WI38 (cell line): ENCODE measurements at regions not wholly inside any gene's neighbourhood (a gene's known extent, or its start where the extent isn't known, plus 50 kb on each side); places are given as distances from the start of the nearest gene placed in this dataset.

Experiments used
- H3K4me3 ChIP-seq: 2 replicates; pipeline ENCODE4 v1.5.1; 2011; ENCODE audit warnings: low read depth, mild to moderate bottlenecking, control low read depth, low read length
- TF ChIP-seq, protein P1 (sequence below): IDR thresholded peaks from 2 replicates; pipeline ENCODE4 v1.5.1; 2012; ENCODE audit warnings: low read depth, mild to moderate bottlenecking, control low read depth, low read length

DNA sequence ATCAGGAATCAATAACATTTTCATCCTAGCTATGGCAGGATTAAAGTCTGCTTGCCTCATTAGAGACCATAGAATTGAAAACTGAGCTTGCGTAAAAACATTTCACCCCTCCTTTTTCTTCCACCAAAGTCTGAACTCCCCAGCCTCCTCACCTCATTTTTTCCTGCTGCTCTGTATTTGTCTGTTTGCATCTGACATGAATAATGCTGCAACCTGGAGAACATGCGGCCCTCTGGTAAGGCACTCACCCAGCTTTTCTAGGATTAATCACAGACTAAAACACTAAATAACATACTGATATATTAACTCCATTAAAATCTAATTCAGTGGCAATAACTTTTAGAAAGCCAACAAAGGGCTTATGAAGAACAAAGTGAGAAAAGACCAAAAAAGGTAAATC, 677.7 kb upstream of the NRSN1 start:
- TF ChIP-seq, protein P1, sequence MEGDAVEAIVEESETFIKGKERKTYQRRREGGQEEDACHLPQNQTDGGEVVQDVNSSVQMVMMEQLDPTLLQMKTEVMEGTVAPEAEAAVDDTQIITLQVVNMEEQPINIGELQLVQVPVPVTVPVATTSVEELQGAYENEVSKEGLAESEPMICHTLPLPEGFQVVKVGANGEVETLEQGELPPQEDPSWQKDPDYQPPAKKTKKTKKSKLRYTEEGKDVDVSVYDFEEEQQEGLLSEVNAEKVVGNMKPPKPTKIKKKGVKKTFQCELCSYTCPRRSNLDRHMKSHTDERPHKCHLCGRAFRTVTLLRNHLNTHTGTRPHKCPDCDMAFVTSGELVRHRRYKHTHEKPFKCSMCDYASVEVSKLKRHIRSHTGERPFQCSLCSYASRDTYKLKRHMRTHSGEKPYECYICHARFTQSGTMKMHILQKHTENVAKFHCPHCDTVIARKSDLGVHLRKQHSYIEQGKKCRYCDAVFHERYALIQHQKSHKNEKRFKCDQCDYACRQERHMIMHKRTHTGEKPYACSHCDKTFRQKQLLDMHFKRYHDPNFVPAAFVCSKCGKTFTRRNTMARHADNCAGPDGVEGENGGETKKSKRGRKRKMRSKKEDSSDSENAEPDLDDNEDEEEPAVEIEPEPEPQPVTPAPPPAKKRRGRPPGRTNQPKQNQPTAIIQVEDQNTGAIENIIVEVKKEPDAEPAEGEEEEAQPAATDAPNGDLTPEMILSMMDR, result no peak
- H3K4me3 ChIP-seq, result no peak overlapping the region

DNA sequence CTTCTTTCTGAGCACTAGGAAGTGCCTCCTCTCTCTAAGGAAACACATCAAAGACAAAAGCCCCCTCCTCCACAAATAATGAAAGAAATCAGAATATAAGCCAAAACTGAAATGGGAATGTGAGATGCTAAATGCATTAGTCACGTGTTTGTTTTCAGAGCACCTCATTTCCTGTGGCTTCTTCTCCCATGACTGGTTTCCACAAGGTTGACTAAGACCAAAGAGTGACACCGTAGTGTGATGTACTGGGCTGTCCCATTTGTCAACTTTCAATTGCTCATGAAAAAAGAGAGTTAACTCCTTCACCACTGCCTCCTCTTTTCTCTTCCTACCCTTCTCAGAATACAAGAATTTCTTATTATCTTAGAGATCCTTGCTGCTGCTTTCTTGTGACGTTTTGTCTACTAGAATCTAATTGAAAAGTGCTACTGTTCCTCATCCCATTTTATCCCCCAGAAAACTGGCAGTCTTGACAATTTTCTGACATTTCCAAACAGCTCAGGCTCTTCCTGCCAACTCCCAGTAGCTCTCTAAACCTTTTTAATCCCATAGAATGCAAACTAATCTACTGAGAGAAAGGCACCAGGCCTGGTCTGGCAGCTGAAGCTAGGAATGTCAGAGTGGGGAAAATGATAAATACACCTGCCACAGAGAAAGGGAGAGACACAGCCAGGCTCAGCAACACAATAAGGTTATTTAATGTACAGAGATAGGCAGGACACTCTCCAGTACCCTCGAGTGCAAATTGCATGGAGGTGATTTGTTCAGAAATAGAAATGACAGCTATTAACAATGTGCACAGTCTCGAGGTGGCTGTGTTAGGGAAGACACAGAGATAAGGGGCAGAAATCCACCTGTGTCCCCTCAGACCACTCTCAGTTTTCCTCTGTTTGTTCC, 671.7 kb upstream of the NRSN1 start:
- H3K4me3 ChIP-seq, result no peak overlapping the region
- TF ChIP-seq, protein P1, result no peak

- TF ChIP-seq, protein P1, result no peak
- H3K4me3 ChIP-seq, result no peak overlapping the region
These were observed 670.3 kb upstream of the NRSN1 start for GRCh38 chr6:23455754-23456153.

- TF ChIP-seq, protein P1, result no peak
These were observed 669.6 kb upstream of the NRSN1 start for GRCh38 chr6:23456396-23456795.

GRCh38 chr6:23457321-23457720, 668.7 kb upstream of the NRSN1 start:
- no peak overlapping the region for H3K4me3 ChIP-seq
- TF ChIP-seq, protein P1, result no peak

More at GRCh38 chr6:23456396-23456795, 669.6 kb upstream of the NRSN1 start:
- no peak overlapping the region for H3K4me3 ChIP-seq

GRCh38 chr6:23465912-23466311, 660.1 kb upstream of the NRSN1 start:
- no peak overlapping the region for H3K4me3 ChIP-seq
- TF ChIP-seq, protein P1, result no peak

DNA sequence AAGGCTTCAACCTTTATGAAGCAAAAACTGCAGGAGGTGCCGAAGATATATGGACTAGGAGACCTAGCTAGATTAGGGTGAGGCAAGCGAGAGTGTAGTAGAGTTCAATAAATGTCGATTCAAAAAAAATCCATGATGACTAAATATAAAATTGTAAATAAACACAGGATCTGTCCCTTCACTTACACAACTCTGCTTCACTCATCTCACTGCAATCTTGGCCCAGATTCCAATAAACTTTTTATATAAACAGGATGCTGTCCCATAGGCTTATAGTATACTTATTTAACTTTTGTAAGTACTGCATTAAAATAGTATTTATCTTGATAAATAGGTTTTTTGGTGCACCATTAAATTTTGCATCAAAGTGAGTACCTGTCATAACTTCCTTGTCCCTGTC, 648.4 kb upstream of the NRSN1 start:
- no peak overlapping the region for H3K4me3 ChIP-seq
- TF ChIP-seq, protein P1, result no peak
